GM19351 (cell line): ENCODE measurements at regions not wholly inside any gene's neighbourhood (a gene's known extent, or its start where the extent isn't known, plus 50 kb on each side); places are given as distances from the start of the nearest gene placed in this dataset.

Experiments
- ATAC-seq: cut with Tn5 transposase; IDR thresholded peaks from one replicate; pipeline ENCODE4 v1.9.1; 2021; ENCODE audit warnings: mild to moderate bottlenecking, moderate library complexity; ENCODE audit not compliant: unreplicated experiment

GRCh38 chr14:106838991-106839769, 1312.8 kb downstream of the TMEM121 start:
- ATAC-seq = no peak

- no peak for ATAC-seq
These were observed 1313.9 kb downstream of the TMEM121 start for GRCh38 chr14:106840258-106840657.

- no peak for ATAC-seq
These were observed 1314.6 kb downstream of the TMEM121 start for GRCh38 chr14:106840991-106841390.

DNA sequence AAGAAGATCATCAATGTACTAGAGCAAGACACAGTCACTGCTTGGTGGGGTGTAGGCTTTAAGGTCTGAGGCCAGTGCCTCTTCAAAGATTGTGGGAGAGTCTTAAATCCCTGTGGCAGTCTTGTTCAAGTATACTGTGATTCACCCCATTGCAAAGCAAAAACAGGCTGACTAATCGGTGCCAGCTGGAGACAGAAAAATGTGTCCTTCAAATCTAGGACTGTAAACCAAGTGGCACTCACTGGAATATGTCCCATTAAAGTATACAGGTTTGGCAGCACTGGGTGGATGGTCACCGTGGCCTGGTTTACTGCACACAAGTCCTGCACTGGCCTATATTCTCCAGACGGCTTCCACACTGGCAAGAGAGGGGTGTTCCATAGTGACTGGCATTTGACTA, 1315.3 kb downstream of the TMEM121 start:
- ATAC-seq = no peak

DNA sequence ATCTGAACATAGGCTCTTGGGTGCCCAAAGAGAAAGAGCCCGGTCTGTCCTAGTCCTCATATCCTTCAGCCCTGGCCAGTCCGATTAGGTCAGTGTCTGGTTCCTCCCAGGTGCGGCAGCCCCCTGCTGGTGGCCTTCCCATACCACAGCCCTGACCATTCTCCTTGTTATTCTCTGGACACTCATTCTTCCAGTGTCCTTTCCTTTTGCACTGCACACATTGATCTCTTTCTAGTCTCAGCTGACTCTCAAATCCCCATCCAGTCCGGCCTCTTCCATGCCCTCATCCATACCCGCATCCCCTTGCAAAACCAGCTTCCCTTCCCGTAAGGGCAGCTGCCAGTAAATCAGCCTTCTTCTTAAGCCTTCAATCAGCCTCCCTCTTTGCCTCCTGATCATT, 1316.3 kb downstream of the TMEM121 start:
- no peak for ATAC-seq

- ATAC-seq = no peak
These were observed 1317.0 kb downstream of the TMEM121 start for GRCh38 chr14:106843386-106843785.

GRCh38 chr14:106843951-106844483, 1317.6 kb downstream of the TMEM121 start:
- ATAC-seq = no peak

DNA sequence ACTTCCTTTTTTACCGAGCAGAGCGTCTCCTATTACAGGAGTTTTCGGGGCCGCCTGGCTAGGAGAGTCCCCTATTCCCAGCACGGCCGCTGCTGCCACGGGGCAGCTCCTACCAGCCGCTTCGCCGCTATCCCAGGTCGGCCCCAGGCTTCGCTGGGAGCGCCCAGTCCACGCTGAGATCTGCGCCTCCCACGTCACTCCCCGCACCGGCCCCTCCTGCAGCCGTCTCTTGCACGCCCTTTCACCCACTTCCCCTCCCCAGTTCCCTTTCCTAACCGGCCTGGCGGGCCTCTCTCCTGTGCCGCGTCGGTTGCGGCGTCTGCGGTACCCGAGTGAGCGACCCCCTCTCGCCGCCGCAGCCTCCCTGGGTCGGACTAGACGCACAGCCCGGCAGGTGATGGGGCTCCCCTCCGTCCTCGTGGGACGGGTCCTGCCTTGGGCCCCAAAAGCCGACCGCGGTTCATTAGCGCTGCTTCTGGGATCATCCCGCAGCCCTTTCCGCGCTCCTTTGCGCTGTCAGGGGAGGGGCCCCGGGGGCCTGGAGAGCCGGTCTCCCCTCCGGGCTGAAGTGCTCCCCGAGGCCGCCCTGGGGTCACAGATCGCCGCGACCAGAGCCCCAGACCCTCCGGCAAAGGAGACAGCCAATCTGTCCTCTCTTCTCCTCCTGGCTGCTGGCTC, 1318.4 kb downstream of the TMEM121 start:
- no peak for ATAC-seq

GRCh38 chr14:106845286-106846087, 1319.1 kb downstream of the TMEM121 start:
- ATAC-seq = peak; percentile 27

DNA sequence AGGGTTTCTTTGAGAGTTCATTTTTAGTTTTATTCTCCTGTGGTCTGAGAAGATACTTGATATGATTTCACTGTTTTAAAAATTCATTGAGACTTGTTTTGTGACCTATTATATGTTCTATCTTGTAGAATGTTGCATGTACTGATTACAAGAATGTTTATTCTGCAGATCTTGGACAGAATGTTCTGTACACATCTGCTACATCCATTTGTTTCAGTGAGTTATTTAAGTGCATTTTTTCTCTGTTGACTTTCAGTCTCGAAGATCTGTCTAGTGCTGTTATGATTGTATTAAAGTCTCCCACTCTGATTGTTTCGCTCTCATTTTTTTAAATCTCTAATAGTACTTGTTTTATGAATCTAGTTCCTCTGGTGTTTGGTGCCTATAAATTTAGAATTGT, 1319.8 kb downstream of the TMEM121 start:
- no peak for ATAC-seq

DNA sequence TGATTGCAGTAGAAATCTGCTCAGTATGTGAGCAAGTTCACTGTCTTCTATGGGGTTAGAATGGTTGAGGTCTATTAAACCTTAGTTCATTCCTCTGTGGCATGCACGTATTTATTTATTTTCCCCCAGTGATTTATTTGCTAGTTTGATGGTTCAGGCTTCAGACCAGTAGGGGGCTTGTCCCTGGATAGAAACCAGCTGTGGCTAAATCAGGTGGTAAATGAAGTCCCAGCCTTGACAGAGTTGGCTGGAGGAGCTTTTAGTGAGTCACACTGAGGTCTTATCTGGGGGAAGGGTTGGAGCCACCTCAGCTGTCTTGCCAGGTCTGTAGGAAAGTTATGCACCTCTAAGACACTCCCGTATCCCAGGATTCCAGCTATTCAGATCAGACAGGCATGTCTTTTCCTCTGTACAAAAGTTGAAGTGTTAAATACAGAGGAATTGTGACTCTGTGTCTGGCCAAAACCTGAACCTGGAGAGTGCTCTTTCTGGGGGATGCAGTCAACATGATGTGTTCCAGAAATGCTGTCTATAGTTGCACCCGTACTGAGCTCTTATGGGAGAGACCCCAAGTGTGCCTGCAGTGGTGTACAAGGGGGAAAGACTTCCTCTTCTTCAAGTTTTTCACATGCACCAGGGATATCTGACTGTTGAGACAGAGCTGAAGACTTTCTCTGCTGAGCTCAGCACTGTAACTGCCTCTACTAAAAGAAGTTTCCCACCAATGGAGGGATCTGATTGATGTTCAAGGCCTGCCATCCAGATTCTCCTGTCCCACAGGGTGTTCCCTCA, 1322.1 kb downstream of the TMEM121 start:
- ATAC-seq = no peak

DNA sequence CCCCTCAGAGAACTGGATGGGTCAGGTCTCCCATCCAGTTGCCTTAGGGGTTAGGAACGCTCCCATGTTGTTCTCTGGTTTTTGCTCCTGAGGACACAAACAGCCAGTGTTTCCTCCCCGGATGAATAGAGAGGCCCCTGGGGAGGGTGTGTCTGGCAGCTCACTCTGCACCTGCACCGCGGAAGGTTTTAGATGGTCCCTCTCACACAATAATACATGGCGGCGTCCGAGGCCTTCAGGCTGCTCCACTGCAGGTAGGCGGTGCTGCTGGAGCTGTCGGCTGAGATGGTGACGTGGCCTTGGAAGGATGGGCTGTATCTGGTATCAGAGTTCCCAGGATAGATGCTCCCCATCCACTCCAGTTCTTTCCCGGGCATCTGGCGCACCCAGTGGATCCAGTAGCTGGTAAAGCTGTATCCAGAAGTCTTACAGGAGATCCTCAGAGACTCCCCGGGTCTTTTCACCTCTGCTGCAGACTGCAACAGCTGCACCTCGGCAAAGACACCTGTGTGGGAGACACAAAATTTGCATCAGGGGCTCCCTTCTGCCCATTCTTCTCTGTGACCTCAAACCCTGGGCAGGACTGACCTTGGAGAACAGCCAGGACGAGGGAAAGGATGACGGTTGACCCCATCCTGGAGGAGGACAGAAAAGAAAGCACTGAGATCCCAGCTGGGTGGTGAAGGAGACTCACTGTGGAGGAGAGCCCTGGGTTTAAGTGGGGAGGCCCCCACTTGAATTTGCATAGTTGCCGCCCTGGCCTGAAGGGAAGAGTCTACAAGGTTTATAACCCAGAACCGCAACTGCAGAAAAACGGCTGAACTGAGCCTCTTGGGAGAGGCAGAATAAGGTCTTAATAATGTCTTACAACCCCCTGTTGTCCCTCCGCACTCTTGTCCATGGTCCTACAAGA, 1324.8 kb downstream of the TMEM121 start:
- peak; percentile 65 for ATAC-seq

GRCh38 chr14:106872611-106873446, 1346.4 kb downstream of the TMEM121 start:
- ATAC-seq = peak; percentile 44

DNA sequence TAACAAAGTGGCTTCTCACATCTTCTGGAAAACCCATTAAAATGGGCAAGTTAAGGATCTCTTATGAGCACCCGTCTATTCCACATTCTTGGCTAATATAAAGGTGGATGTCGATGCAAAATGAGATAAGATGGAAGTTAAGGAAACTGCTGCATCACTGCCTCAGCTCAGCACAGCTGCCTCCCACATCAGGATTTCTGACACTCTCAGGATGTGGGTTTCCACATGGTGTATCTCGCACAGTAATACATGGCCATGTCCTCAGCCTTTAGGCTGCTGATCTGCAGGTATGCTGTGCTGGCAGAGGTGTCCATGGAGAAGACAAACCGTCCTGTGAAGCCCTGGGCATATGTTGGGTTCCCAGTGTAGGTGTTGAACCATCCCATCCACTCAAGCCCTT, 1348.0 kb downstream of the TMEM121 start:
- no peak for ATAC-seq

- ATAC-seq = peak; percentile 51
These were observed 1349.1 kb downstream of the TMEM121 start for GRCh38 chr14:106875503-106875902.

DNA sequence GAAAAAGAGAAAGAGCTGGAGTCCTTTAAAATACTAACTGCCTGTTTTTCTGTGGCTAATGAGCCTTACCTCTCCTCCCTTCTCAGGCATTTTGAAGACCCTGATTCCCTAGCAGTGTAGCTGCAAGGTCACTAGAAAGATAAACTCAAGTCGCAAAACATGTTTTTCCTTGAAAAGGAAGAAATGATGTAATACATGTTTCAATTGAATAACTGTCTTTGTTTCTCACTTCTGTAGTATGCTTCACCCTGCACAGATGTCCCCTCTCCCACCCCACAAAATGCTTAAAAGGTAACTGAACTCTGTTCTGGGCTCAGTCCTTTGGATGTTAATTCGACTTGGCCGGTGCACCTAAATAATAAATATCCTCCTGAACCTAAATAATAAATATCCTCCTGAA, 1350.3 kb downstream of the TMEM121 start:
- ATAC-seq = no peak

- no peak for ATAC-seq
These were observed 1351.1 kb downstream of the TMEM121 start for GRCh38 chr14:106877517-106877916.

GRCh38 chr14:106879241-106879640, 1352.9 kb downstream of the TMEM121 start:
- ATAC-seq = peak; percentile 70
